ENCODE measurements at regions not wholly inside any gene's neighbourhood (a gene's known extent, or its start where the extent isn't known, plus 50 kb on each side); places are given as distances from the start of the nearest gene placed in this dataset.

- TF ChIP-seq POLR2A (IDR thresholded peaks at IDR 0.05), result no peak
- TF ChIP-seq, protein P1, sequence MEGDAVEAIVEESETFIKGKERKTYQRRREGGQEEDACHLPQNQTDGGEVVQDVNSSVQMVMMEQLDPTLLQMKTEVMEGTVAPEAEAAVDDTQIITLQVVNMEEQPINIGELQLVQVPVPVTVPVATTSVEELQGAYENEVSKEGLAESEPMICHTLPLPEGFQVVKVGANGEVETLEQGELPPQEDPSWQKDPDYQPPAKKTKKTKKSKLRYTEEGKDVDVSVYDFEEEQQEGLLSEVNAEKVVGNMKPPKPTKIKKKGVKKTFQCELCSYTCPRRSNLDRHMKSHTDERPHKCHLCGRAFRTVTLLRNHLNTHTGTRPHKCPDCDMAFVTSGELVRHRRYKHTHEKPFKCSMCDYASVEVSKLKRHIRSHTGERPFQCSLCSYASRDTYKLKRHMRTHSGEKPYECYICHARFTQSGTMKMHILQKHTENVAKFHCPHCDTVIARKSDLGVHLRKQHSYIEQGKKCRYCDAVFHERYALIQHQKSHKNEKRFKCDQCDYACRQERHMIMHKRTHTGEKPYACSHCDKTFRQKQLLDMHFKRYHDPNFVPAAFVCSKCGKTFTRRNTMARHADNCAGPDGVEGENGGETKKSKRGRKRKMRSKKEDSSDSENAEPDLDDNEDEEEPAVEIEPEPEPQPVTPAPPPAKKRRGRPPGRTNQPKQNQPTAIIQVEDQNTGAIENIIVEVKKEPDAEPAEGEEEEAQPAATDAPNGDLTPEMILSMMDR (IDR thresholded peaks at IDR 0.05), result no peak
- intact Hi-C loops (cut with DNase I), result no loop called here
- H3K4me3 ChIP-seq, result no peak overlapping the region
- H3K9me3 ChIP-seq, result peaks cover 0 to 3% (median 0%) of the 10 kb centered on the region in 12 donors
- no peaks in the 10 kb centered on the region for H3K36me3 ChIP-seq
- ATAC-seq, result no peak
- no peaks in the 10 kb centered on the region for H3K4me1 ChIP-seq
- H3K27ac ChIP-seq, result no peak overlapping the region
- WGBS, 4 donors, result 32 to 52% (median 42%) methylated on average over 4 of the region's 4 CpGs
- H3K27me3 ChIP-seq, result peaks cover 0 to 15% (median 0%) of the 10 kb centered on the region in 9 donors
- no peak for DNase-seq
Observed at GRCh38 chr1:5632224-5632623, 360.0 kb downstream of the NPHP4 start.

GRCh38 chr1:5628416-5628815 lies 363.8 kb downstream of the NPHP4 start:
- 68 to 77% (median 73%) methylated on average over 2 of the region's 2 CpGs for WGBS, 4 donors
- ATAC-seq (no peak), DNase-seq (no peak)
- Histone ChIP-seq H3K4me3 (no peak overlapping the region), H3K36me3 (no peaks in the 10 kb centered on the region), H3K27me3 (peaks cover 0 to 8% (median 0%) of the 10 kb centered on the region in 9 donors), H3K27ac (no peak overlapping the region), H3K4me1 (no peaks in the 10 kb centered on the region), H3K9me3 (peaks cover 0 to 4% (median 0%) of the 10 kb centered on the region in 12 donors)
- intact Hi-C loops (cut with DNase I), result no loop called here
- no peak for TF ChIP-seq POLR2A (IDR thresholded peaks at IDR 0.05)
- TF ChIP-seq, protein P1 (IDR thresholded peaks at IDR 0.05), result no peak

DNA sequence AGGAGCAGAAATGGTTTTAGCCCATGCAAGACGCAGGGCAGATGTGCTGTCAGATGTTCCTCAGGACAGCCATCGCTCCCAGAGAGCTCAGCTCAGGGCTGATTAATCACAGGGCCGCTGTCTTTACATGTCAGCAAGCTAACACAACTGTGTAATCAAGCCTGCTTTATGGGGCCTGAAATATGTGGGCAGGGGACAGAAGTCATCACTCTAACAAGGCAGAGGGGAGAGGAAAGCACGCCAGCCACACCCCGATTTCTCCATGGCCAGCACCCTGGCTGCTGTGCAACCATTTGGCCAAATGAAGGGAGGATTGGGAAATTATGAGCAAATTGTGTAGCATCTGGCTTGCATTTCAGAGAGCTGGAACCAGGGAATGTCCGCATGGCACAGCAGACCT lies 368.8 kb downstream of the NPHP4 start:
- Histone ChIP-seq H3K27me3 (peaks cover 0 to 16% (median 0%) of the 10 kb centered on the region in 9 donors), H3K27ac (no peak overlapping the region), H3K9me3 (peaks cover 0 to 4% (median 0%) of the 10 kb centered on the region in 12 donors), H3K36me3 (no peaks in the 10 kb centered on the region), H3K4me3 (no peak overlapping the region), H3K4me1 (no peaks in the 10 kb centered on the region)
- no peak for ATAC-seq
- DNase-seq, result no peak
- WGBS, 4 donors, result 62 to 72% (median 69%) methylated on average over 6 of the region's 6 CpGs
- no peak for TF ChIP-seq POLR2A (IDR thresholded peaks at IDR 0.05)
- TF ChIP-seq, protein P1 (IDR thresholded peaks at IDR 0.05), result no peak
- intact Hi-C loops (cut with DNase I), result loop anchor here in 1 of 10 donors (5.0 kb wide), 1 partner anchor 1711 kb away; no protein-coding TSS in a partner anchor

DNA sequence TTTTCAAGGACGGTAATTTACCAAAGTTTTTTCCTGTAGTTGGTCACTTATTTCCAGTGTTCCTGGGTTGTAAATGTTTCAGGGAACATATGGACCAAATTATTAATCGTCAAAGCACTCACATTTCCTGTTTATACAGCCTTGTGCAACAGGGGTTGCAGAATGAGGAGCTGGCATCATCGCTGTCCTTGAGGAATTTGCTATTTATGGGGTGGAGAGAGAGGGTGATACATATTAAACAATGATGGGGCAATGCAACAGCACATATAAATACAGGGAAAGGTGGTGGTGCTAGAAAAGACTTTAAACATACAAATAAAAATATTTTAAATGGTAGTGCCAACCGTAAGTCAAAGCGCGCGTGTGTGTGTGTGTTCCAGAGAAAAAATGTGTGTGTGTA lies 369.8 kb downstream of the NPHP4 start:
- DNase-seq, result no peak

More for the DNA sequence above, 369.8 kb downstream of the NPHP4 start:
- no peaks in the 10 kb centered on the region for H3K4me1 ChIP-seq
- peaks cover 0 to 4% (median 0%) of the 10 kb centered on the region in 12 donors for H3K9me3 ChIP-seq
- 72 to 84% (median 76%) methylated on average over 7 of the region's 7 CpGs for WGBS, 4 donors
- intact Hi-C loops (cut with DNase I), result loop anchor here in 1 of 10 donors (5.0 kb wide), 1 partner anchor 1710 kb away; no protein-coding TSS in a partner anchor
- no peak overlapping the region for H3K27ac ChIP-seq
- no peaks in the 10 kb centered on the region for H3K36me3 ChIP-seq
- ATAC-seq, result no peak
- H3K4me3 ChIP-seq, result no peak overlapping the region
- H3K27me3 ChIP-seq, result peaks cover 0 to 25% (median 0%) of the 10 kb centered on the region in 9 donors
- TF ChIP-seq, protein P1 (IDR thresholded peaks at IDR 0.05), result no peak

All from heart left ventricle (tissue), 16 donors.